PC-9 (cell line): ENCODE measurements at regions not wholly inside any gene's neighbourhood (a gene's known extent, or its start where the extent isn't known, plus 50 kb on each side); places are given as distances from the start of the nearest gene placed in this dataset.

Source experiments
- BruUV-seq: library from RNA; stranded (reverse); fragments of 400-500 nt; replicated peaks from 2 replicates; lab custom pipeline; 2021; lab: Mats Ljungman, UMichigan
- CTCF ChIA-PET: fragments of 300-600 bp; sonication (Branson Sonifier 250); formaldehyde crosslinking; loops from one replicate; lab custom pipeline; 2022; ENCODE audit warnings: antibody characterized with exemption; lab: Charles Lee
- POLR2A ChIA-PET: fragments of 300-600 bp; sonication (Branson Sonifier 250); formaldehyde crosslinking; loops from one replicate; lab custom pipeline; 2022; ENCODE audit warnings: antibody characterized with exemption; ENCODE audit not compliant: unreplicated experiment; lab: Charles Lee
- DNase-seq, 2 experiments: peaks; one replicate each; pipeline versions ENCODE4 v3.0.0 to v3.0.0-alpha.2; 2015 to 2022; ENCODE audit warnings: mixed read lengths in 1 of 2
- H2AFZ ChIP-seq: fragments of 200-600 bp; sonication (generic); 2 replicates; pipeline ENCODE4 v1.8.1; 2017; ENCODE audit warnings: antibody characterized with exemption
- H3F3A ChIP-seq: fragments of 200-600 bp; sonication (generic); 2 replicates; pipeline ENCODE4 v1.8.1; 2017; ENCODE audit warnings: antibody characterized with exemption, mild to moderate bottlenecking, low read depth; ENCODE audit not compliant: insufficient read depth
- H3K27ac ChIP-seq: fragments of 200-600 bp; sonication (generic); 2 replicates; pipeline ENCODE4 v1.6.1; 2016; ENCODE audit warnings: mixed run types
- H3K27me3 ChIP-seq: fragments of 200-600 bp; sonication (generic); 2 replicates; pipeline ENCODE4 v1.6.1; 2016; ENCODE audit warnings: low read depth, mixed run types; ENCODE audit not compliant: insufficient read depth
- H3K36me3 ChIP-seq: fragments of 200-600 bp; sonication (generic); 2 replicates; pipeline ENCODE4 v1.6.1; 2016; ENCODE audit warnings: low read depth, mixed run types
- H3K4me1 ChIP-seq: fragments of 200-600 bp; sonication (generic); replicated peaks from 2 replicates; pipeline ENCODE4 v1.6.1; 2016; ENCODE audit warnings: mixed run types; ENCODE audit not compliant: insufficient read depth
- H3K4me2 ChIP-seq: fragments of 200-600 bp; sonication (generic); 2 replicates; pipeline ENCODE4 v1.6.1; 2017; ENCODE audit warnings: mixed run types
- H3K4me3 ChIP-seq: fragments of 200-600 bp; sonication (generic); 2 replicates; pipeline ENCODE4 v1.6.1; 2016; ENCODE audit warnings: mixed run types
- H3K79me2 ChIP-seq: fragments of 200-600 bp; sonication (generic); 2 replicates; pipeline ENCODE4 v1.6.1; 2017; ENCODE audit warnings: low read depth, mixed run types
- H3K9me2 ChIP-seq: fragments of 200-600 bp; sonication (generic); 2 replicates; pipeline ENCODE4 v1.8.1; 2017; ENCODE audit warnings: mild to moderate bottlenecking; ENCODE audit not compliant: insufficient read depth
- H3K9me3 ChIP-seq: fragments of 200-600 bp; sonication (generic); 2 replicates; pipeline ENCODE4 v1.8.1; 2016; ENCODE audit warnings: low read depth; ENCODE audit not compliant: insufficient read depth
- H4K20me1 ChIP-seq: fragments of 200-600 bp; sonication (generic); 2 replicates; pipeline ENCODE4 v1.8.1; 2017; ENCODE audit not compliant: insufficient read depth
- EZH2 ChIP-seq: fragments of 200-600 bp; sonication (generic); IDR thresholded peaks from 2 replicates; pipeline ENCODE4 v1.8.0; 2017; ENCODE audit warnings: antibody characterized with exemption, low read depth
- intact Hi-C: fragments of 100-400 bp; cut with micrococcal nuclease; formaldehyde crosslinking; loops from one replicate; pipeline ENCODE4 v1.10.0; 2022; ENCODE audit not compliant: unreplicated experiment
- TF ChIP-seq, protein P1 (sequence below): fragments of 200-600 bp; sonication (generic); conservative IDR thresholded peaks from 2 replicates; pipeline ENCODE4 v1.6.1; 2017; ENCODE audit warnings: mixed run types, antibody characterized with exemption, mild to moderate bottlenecking, moderate library complexity

DNA sequence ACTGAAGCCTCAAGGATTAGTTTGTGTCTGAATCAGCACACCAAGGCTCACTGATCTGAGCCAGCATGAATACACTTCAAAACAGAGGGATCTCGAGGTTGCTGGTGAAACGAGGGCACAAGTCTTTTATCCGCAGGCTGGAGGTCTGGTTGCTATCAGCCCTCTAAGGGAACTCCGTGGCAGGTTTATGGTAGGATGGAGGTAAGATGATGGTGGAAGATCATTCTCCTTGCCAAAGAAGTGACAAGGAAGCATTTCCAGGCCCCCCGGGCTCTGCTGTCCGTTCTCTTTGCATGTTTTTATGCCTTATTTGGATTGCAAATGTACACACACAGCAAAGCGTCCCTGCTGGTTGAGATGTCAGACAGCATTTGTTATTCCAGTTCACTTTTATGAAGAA, 268.3 kb downstream of the ARHGAP12 start:
- Histone ChIP-seq H3K9me3 (no peaks in the 10 kb centered on the region), H3K9me2 (no peaks in the 10 kb centered on the region), H3K4me1 (no peaks in the 10 kb centered on the region), H4K20me1 (no peaks in the 10 kb centered on the region), H3K79me2 (no peaks in the 10 kb centered on the region), H3K27me3 (no peaks in the 10 kb centered on the region), H3K4me2 (no peak overlapping the region), H3F3A (no peaks in the 10 kb centered on the region), H3K36me3 (no peaks in the 10 kb centered on the region), H2AFZ (no peak overlapping the region), H3K4me3 (no peak overlapping the region), H3K27ac (no peak overlapping the region)
- ChIA-PET CTCF (no interaction called here), POLR2A (no interaction called here)
- TF ChIP-seq, protein P1, sequence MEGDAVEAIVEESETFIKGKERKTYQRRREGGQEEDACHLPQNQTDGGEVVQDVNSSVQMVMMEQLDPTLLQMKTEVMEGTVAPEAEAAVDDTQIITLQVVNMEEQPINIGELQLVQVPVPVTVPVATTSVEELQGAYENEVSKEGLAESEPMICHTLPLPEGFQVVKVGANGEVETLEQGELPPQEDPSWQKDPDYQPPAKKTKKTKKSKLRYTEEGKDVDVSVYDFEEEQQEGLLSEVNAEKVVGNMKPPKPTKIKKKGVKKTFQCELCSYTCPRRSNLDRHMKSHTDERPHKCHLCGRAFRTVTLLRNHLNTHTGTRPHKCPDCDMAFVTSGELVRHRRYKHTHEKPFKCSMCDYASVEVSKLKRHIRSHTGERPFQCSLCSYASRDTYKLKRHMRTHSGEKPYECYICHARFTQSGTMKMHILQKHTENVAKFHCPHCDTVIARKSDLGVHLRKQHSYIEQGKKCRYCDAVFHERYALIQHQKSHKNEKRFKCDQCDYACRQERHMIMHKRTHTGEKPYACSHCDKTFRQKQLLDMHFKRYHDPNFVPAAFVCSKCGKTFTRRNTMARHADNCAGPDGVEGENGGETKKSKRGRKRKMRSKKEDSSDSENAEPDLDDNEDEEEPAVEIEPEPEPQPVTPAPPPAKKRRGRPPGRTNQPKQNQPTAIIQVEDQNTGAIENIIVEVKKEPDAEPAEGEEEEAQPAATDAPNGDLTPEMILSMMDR = no peak
- no peak for TF ChIP-seq EZH2
- BruUV-seq = no TSS peak
- intact Hi-C loops = no loop called here
- DNase-seq = no peak

DNA sequence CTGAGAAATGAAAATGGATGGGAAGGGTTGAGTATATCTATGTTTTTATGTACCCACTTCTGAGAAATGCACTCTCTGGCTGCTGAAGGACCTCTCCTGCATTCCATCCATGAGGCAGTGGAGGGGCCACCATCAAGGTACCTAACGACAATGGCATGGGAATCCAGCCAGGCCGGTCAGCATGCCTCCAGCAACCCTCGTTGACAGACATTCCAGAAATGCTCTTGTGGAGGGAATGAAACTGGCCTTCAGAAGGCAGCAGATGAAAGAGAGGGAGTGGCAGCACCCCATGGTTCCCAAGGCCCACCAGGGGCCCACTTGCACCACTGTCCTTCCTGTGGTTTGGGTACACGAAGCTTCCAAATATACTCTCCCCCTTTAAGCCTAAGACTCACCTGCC, 269.0 kb downstream of the ARHGAP12 start:
- Histone ChIP-seq H3K79me2 (no peaks in the 10 kb centered on the region), H3K36me3 (no peaks in the 10 kb centered on the region), H3K27me3 (no peaks in the 10 kb centered on the region), H3K4me3 (no peak overlapping the region), H3K9me3 (no peaks in the 10 kb centered on the region), H3K4me1 (no peaks in the 10 kb centered on the region), H2AFZ (no peak overlapping the region), H4K20me1 (no peaks in the 10 kb centered on the region), H3K9me2 (no peaks in the 10 kb centered on the region), H3F3A (no peaks in the 10 kb centered on the region), H3K27ac (no peak overlapping the region), H3K4me2 (no peak overlapping the region)
- BruUV-seq = no TSS peak
- no peak for DNase-seq
- TF ChIP-seq, protein P1 = no peak
- TF ChIP-seq EZH2 = no peak
- intact Hi-C loops = no loop called here
- CTCF ChIA-PET = no interaction called here
- POLR2A ChIA-PET = no interaction called here

DNA sequence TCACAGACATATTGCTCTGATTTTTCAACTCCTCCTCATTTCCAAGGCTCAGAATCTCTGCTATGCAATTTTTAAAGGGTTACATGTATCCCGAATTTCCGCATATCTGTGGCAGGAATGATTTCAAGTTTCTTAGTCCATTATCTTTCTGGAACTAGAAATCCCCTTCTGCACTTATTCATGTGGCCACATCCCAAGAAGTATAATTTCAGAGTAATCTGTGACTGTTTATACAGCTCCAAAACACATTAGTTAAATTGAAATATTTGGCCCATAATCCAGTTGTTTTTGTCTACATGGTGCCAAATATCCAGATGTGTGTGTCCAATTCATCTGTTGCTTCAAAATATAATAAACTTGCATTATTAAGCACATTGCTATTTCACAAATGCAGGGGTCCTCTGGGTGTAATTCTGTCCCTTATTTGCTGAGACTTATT, 271.2 kb downstream of the ARHGAP12 start:
- no peak overlapping the region for H3K4me3 ChIP-seq

More for the DNA sequence above, 271.2 kb downstream of the ARHGAP12 start:
- TF ChIP-seq EZH2 = no peak
- TF ChIP-seq, protein P1 = no peak
- no peak for DNase-seq
- H3K4me1 ChIP-seq = no peaks in the 10 kb centered on the region
- ChIA-PET CTCF (interaction anchor here (0.6 kb wide), 1 partner anchor 50 kb away, joined by 3 read pairs; no protein-coding TSS in a partner anchor), POLR2A (no interaction called here)
- no peak overlapping the region for H3K4me2 ChIP-seq
- intact Hi-C loops = no loop called here
- H3K36me3 ChIP-seq = no peaks in the 10 kb centered on the region
- no peaks in the 10 kb centered on the region for H4K20me1 ChIP-seq
- H3K9me2 ChIP-seq = no peaks in the 10 kb centered on the region
- H3F3A ChIP-seq = no peaks in the 10 kb centered on the region
- H3K27me3 ChIP-seq = no peaks in the 10 kb centered on the region
- H3K9me3 ChIP-seq = no peaks in the 10 kb centered on the region
- BruUV-seq = no TSS peak
- no peaks in the 10 kb centered on the region for H3K79me2 ChIP-seq
- H3K27ac ChIP-seq = no peak overlapping the region
- no peak overlapping the region for H2AFZ ChIP-seq
